NCI-H82 treated with DMSO at 0.1 percent for 48 hours (cell line): ENCODE measurements at regions not wholly inside any gene's neighbourhood (a gene's known extent, or its start where the extent isn't known, plus 50 kb on each side); places are given as distances from the start of the nearest gene placed in this dataset.

Experiments
- DNase-seq: peaks from one replicate; lab custom pipeline; 2025; ENCODE audit not compliant: unreplicated experiment; lab: John Stamatoyannopoulos, UW

DNA sequence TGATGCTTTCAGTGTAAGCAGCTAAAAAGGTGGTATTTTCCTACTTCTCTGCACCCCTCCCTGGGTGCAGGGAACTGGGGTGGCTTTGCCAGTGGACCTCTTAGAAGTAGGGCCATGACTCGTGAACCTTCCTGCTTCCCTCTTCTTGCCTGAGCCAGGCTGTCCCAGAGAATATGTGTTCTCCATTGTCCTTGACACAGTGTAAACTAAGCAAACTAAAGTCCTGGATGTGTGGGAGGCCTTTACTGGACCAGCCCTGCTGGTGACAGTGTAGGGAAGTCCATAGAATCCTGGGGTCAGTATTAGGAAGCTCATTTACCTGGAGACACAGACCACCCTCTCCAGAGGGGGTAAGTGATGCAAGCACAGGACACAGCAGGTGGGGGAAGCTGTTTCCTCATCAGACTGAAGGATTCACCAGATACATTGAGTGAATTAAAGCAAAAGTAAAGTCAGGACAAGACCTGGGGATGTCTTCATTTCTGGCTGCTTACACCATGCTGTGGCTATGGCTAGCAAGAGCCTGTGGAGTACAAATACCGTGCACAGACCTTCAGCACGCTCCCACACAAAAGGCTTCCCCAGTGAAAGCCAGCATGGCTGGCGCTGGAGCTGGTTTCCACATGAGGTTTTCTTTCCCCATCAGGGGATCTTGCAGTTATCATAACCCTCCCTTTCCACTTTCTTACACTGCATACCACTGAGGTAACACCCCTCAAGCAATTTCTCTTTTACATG is 64.8 kb upstream of the LPP start:
- DNase-seq = no peak

DNA sequence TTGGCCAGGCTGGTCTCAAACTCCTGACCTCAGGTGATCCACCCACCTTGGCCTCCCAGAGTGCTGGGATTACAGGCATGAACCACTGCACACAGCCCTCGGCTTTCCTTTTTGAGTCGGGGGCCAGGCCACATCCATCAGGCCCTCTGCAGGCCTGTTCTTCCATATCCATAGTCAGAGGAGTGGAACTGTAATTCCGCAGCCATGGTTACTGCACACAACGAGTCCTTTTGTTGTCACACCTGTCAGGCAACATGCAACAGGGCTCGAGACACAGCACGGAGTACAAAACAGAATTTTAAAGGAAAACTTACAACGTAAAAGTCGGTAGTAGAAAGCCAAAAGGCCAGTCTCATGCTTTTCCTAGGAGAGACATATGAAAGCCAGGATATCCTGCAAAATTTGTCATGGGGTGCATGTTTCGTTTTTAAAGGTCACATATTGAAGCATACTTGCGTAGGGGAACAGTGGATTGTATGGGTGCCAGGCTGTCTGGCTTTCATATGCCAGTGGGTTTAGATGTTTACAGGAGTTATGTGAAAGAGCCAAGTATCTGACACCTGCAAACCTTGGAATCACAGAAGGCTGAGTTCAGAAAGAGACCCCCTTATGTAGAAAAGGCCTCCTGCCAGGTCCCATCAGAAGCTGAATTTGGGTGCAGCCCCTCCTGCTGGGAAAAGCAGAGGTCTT is 63.2 kb upstream of the LPP start:
- DNase-seq = no peak

DNA sequence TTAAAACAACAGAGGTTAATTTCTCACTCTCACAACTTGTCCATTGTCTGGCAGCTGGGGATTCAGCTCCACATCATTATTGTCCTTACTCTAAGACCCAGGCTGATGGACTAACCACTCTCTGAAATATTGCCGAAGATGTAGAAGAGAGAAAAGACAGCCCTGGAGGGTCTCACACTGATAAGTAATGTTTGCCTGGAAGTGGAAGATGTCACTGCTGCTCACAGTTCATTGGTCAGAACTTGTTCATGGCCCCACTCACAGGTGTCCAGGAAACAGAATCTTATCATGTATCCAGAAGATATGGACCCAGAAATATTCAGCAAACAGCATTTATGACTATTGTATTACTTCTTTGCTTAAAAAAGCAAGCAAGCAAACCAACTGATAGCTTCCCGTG is 62.2 kb upstream of the LPP start:
- no peak for DNase-seq

DNA sequence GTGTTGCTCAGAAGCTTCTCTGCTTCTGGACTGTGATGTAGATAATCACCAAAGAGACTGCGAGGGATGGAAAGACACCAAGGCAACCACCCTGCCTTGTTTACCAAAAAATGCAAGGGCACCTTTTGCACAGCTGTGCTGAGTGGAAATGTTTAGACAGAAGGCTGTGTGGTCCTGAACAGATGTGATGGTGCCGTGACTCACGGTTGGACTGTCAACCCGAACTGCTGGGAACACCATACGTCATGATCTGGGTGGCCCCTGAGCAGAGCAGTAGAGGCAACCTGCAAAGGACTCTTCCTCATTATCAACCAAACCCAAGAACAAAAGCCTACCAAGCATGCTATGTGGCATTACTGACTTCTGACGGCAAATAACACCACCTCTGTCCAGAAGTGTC is 61.3 kb upstream of the LPP start:
- no peak for DNase-seq

DNA sequence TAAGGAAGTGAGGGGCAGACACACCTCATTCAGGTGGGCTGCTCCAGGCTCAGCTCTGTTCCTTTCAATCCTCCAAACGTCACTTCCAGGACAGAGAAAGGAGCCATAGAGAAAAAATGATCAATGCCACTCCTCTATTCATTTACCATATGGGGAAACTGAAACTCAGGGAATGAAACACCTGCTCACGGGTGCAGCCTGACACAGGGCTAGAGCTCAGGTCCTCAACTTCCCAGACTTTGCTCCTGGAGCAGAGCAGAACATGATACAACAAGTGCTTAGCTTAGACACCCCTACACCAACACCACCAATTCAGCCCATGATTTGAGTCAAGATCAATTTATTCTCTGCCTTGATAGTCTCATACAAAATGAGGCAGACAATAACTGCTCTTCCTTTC is 58.5 kb upstream of the LPP start:
- DNase-seq = no peak

DNA sequence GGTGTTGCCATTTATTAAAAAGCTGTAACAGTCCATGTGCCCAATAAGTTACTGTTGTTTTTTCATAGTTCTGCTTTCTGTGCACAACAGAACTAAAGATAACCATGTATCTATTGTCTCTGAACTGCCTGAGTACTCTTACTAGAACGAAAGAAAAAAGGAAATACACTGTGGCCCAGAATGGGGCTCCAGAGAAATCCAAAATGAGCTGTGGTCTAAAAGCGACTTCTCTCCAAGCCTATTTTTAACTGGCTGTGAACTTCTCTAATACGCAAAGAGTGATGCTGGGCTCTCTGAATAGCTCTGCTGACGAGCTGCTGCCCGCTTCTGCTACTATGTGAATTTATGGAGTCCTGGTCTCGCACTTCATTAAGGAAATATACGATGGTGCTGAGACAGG is 56.2 kb upstream of the LPP start:
- DNase-seq = no peak

DNA sequence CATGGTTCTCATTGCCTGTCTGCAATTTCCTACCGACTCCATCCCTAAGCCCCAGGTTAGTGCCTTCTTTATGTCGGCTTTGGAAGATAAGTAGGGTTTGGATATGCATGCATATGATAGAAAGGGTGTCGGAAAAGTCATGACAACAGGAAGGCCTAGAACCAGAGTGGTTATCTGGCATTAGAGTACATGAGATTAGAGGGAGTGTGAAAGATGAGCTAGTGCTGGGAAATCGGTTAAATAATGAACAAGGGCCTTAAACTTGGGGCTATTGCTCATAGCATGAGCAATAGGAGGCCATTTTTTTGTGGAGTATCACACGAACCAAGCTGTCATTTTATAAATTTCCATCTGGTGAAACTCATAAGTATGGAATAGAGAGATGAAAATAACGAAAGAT is 54.0 kb upstream of the LPP start:
- no peak for DNase-seq

DNA sequence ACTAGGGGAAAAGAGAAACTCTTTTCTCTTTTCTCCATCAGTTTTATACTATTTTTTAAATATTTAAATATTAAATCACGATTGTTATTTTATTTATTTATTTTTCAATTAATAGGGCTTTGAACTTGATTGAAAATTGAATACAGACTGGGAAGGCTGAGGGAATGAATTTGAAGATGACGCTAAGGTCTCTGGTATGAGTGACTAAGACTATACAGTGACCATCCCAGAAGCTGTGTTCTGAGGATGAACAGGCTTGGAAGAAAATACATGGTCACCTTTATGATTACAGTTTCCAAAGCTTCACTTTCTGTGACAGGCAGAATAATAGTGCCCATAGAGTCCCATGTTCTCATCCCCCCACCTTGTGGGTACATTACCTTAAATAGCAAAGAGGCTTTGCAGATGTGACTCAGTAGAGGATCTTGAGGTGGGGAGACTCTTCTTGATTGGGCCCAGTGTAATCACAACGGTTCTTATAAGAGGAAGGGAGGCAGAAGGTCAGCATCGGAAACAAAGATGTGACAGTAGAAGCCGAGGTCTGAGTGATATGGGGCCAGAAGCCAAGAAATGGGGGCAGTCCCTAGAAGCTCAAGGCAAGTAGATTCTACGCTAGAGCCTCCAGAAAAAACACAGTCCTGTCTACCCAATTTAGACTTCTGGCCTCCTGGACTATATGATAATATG is 51.0 kb upstream of the LPP start:
- no peak for DNase-seq

DNA sequence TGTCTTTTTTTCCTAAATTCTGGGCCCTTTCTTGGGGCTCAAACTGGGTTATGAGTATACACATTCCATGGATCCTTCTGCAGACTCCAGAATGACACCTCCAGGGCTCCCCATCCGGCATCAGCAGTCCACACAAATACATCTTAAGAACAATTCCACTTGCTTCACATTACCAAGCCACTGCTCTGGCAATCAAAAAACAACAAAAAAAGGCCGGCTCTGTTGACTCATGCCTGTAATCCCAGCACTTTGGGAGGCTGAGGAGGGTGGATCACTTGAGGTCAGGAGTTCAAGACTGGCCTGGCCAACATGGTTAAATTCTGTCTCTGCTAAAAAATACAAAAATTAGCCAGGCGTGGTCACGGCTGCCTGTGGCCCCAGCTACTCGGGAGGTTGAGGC is 49.9 kb upstream of the LPP start:
- DNase-seq = no peak
